H1 (cell line): ENCODE measurements at regions not wholly inside any gene's neighbourhood (a gene's known extent, or its start where the extent isn't known, plus 50 kb on each side); places are given as distances from the start of the nearest gene placed in this dataset.

Source experiments
- EGR1 ChIP-seq: IDR thresholded peaks from 2 replicates; pipeline ENCODE4 v1.6.1; 2011; ENCODE audit warnings: low read depth, low read length, borderline replicate concordance
- SP4 ChIP-seq: IDR thresholded peaks from 2 replicates; pipeline ENCODE4 v1.6.1; 2012; ENCODE audit warnings: low read length, inconsistent platforms

GRCh38 chr5:60404171-60404570 lies 295.8 kb downstream of the DEPDC1B start (continued):
- TF ChIP-seq EGR1 (no peak), SP4 (no peak)
